ENCODE measurements at regions not wholly inside any gene's neighbourhood (a gene's known extent, or its start where the extent isn't known, plus 50 kb on each side); places are given as distances from the start of the nearest gene placed in this dataset.

DNA sequence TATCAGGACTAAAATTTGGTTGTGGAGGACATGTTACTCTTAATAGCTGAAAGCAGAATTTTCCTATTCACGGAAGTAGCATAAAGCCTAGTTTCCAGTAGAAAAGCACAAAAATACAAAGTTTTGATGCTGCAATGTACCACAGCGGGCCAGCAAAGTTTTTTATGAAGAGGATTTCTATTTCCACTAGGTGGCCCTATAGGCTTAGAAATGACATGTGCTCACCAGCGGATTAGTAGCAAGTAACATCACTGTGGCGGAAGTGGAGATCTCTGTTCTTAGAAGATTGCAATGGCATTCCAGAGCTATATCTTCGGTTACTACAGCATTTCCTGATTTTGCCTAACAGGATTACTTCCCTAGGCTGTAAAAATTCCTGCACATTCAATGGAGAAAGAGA, 1219.0 kb upstream of the EYS start (continued):
- TF ChIP-seq, protein P1, sequence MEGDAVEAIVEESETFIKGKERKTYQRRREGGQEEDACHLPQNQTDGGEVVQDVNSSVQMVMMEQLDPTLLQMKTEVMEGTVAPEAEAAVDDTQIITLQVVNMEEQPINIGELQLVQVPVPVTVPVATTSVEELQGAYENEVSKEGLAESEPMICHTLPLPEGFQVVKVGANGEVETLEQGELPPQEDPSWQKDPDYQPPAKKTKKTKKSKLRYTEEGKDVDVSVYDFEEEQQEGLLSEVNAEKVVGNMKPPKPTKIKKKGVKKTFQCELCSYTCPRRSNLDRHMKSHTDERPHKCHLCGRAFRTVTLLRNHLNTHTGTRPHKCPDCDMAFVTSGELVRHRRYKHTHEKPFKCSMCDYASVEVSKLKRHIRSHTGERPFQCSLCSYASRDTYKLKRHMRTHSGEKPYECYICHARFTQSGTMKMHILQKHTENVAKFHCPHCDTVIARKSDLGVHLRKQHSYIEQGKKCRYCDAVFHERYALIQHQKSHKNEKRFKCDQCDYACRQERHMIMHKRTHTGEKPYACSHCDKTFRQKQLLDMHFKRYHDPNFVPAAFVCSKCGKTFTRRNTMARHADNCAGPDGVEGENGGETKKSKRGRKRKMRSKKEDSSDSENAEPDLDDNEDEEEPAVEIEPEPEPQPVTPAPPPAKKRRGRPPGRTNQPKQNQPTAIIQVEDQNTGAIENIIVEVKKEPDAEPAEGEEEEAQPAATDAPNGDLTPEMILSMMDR (IDR thresholded peaks at IDR 0.05 in 2 of 3, conservative IDR thresholded peaks at IDR 0.05 in 1 of 3; ENCODE audit: insufficient read depth in 2 of 3, low read depth in 1 of 3, low read length in 3 of 3), result peak; percentile 47 to 68 (median 59)

DNA sequence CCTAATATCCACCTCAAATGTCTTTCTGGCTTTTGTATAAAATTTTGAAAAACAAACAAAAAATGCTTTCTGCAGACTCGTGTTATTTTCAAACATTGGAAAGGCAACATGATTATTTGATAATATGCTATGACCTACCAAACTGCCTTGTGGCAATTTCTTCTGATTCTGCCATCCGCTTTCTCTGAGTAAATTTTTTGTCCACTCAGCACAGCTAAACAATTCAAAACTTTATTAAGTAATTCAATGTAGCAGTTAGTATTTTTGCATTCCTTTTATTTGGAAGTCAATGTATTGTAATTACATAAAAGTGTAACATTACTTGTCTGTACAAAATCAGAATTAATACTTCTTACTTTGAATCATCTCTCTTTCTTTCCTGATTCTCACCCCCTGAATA, 1206.6 kb upstream of the EYS start:
- Histone ChIP-seq H3K27ac (ENCODE audit: extremely low read depth, low read depth, low read length) (no peak overlapping the region), H4K20me1 (replicated peaks; ENCODE audit: control insufficient read depth, insufficient read depth, low read length) (no peaks in the 10 kb centered on the region), H3K9me1 (ENCODE audit: control insufficient read depth, insufficient read depth, low read length) (no peaks in the 10 kb centered on the region), H3K9ac (ENCODE audit: insufficient read depth in 1 of 2, low read depth in 2 of 2, low read length in 2 of 2) (no peak overlapping the region), H3K4me2 (ENCODE audit: insufficient read depth, low read length) (no peak overlapping the region), H3K4me1 (replicated peaks in 1 of 2; ENCODE audit: control insufficient read depth in 2 of 2, insufficient read depth in 2 of 2, low read length in 2 of 2) (no peaks in the 10 kb centered on the region), H3K36me3 (ENCODE audit: control insufficient read depth, insufficient read depth, low read length) (no peaks in the 10 kb centered on the region), H3K9me3 (replicated peaks; ENCODE audit: control insufficient read depth, insufficient read depth, low read depth, low read length) (no peaks in the 10 kb centered on the region), H2AFZ (ENCODE audit: low read depth, low read length) (no peak overlapping the region), H3K27me3 (ENCODE audit: control insufficient read depth in 2 of 2, insufficient read depth in 2 of 2, low read length in 2 of 2) (no peaks in the 10 kb centered on the region), H3K4me3 (no peak overlapping the region), H3K79me2 (ENCODE audit: control insufficient read depth, insufficient read depth, low read length) (no peaks in the 10 kb centered on the region)
- WGBS (ENCODE audit: insufficient coverage, low coverage, missing lambda C conversion rate), result 0% methylated on average over 2 of the region's 2 CpGs
- intact Hi-C loops (cut with micrococcal nuclease), result no loop called here
- ChIA-PET POLR2A (no interaction called here), CTCF (ENCODE audit: low intra/inter-chr PET ratio) (no interaction called here)
- TF ChIP-seq CHD2 (IDR thresholded peaks at IDR 0.05; ENCODE audit: low read depth, low read length), result no peak
- peak; percentile 31; the same call in 1 of the 2 replicates for TF ChIP-seq ZNF316 (IDR thresholded peaks at IDR 0.05)
- BruUV-seq (replicated peaks), result no TSS peak
- in situ Hi-C loops (cut with MboI), result loop anchor here (25.0 kb wide), 1 partner anchor 1874 kb away; no protein-coding TSS in a partner anchor
- FAIRE-seq (no peak), ATAC-seq (no peak), DNase-seq (ENCODE audit: extremely low read depth in 1 of 4, low spot score in 3 of 4) (no peak)

Data from K562 (cell line).